Neural cell (in vitro differentiated cells): ENCODE measurements at regions not wholly inside any gene's neighbourhood (a gene's known extent, or its start where the extent isn't known, plus 50 kb on each side); places are given as distances from the start of the nearest gene placed in this dataset.

Source experiments
- H2AFZ ChIP-seq: fragments of 200-600, 300-800 bp; sonication (generic), shearing (Covaris generic); 2 replicates; pipeline ENCODE4 v1.6.0; 2014; ENCODE audit warnings: low read depth, mild to moderate bottlenecking, antibody characterized with exemption, low read length, moderate library complexity
- H3F3A ChIP-seq: fragments of 200-600 bp; shearing (Covaris generic); 2 replicates; pipeline ENCODE4 v1.6.1; 2016; ENCODE audit warnings: mild to moderate bottlenecking, moderate library complexity, mixed read lengths, antibody characterized with exemption, low read length; ENCODE audit not compliant: insufficient read depth, poor library complexity, severe bottlenecking
- H3K27ac ChIP-seq: fragments of 200-600, 300-800 bp; sonication (generic), shearing (Covaris generic); 2 replicates; pipeline ENCODE4 v1.5.1; 2014; ENCODE audit warnings: mild to moderate bottlenecking, low read length, moderate library complexity
- H3K27me3 ChIP-seq: fragments of 300-800, 200-600 bp; sonication (generic), shearing (Covaris generic); 2 replicates; pipeline ENCODE4 v1.6.0; 2014; ENCODE audit warnings: mild to moderate bottlenecking, low read depth, low read length, moderate library complexity; ENCODE audit not compliant: insufficient read depth
- H3K36me3 ChIP-seq: fragments of 300-800, 200-600 bp; sonication (generic), shearing (Covaris generic); 2 replicates; pipeline ENCODE4 v1.5.1; 2014; ENCODE audit warnings: mild to moderate bottlenecking, antibody characterized with exemption, low read length, moderate library complexity; ENCODE audit not compliant: insufficient read depth
- H3K4me2 ChIP-seq: fragments of 300-800, 200-600 bp; sonication (generic), shearing (Covaris generic); 2 replicates; pipeline ENCODE4 v1.6.0; 2014; ENCODE audit warnings: mild to moderate bottlenecking, low read length
- H3K4me3 ChIP-seq: fragments of 300-800, 200-600 bp; sonication (generic), shearing (Covaris generic); 2 replicates; pipeline ENCODE4 v1.5.1; 2014; ENCODE audit warnings: mild to moderate bottlenecking, low read length, moderate library complexity
- H3K79me2 ChIP-seq: fragments of 200-600 bp; shearing (Covaris generic); replicated peaks from 2 replicates; pipeline ENCODE4 v1.6.0; 2014; ENCODE audit warnings: mild to moderate bottlenecking, low read length, moderate library complexity; ENCODE audit not compliant: insufficient read depth
- H3K9ac ChIP-seq: fragments of 300-800, 200-600 bp; sonication (generic), shearing (Covaris generic); 2 replicates; pipeline ENCODE4 v1.6.1; 2016; ENCODE audit warnings: mild to moderate bottlenecking, low read length, mixed read lengths
- H3K9me2 ChIP-seq: fragments of 200-600 bp; shearing (Covaris generic); 2 replicates; pipeline ENCODE4 v1.6.1; 2016; ENCODE audit warnings: mild to moderate bottlenecking, low read length, mixed read lengths; ENCODE audit not compliant: insufficient read depth
- H3K9me3 ChIP-seq: fragments of 200-600, 300-800 bp; sonication (generic), shearing (Covaris generic); 2 replicates; pipeline ENCODE4 v1.6.1; 2016; ENCODE audit warnings: mild to moderate bottlenecking, mixed run types, low read length, moderate library complexity, mixed read lengths
- H4K20me1 ChIP-seq: fragments of 200-600 bp; shearing (Covaris generic); 2 replicates; pipeline ENCODE4 v1.6.1; 2016; ENCODE audit warnings: mild to moderate bottlenecking, mixed run types; ENCODE audit not compliant: insufficient read depth
- EP300 ChIP-seq: fragments of 450-650 bp; conservative IDR thresholded peaks from 2 replicates; pipeline ENCODE4 v1.6.1; 2014; ENCODE audit warnings: antibody characterized with exemption, mild to moderate bottlenecking, moderate library complexity; ENCODE audit not compliant: poor library complexity, severe bottlenecking
- EZH2 ChIP-seq: fragments of 200-600, 300-800 bp; shearing (Covaris generic), sonication (generic); IDR thresholded peaks from 2 replicates; pipeline ENCODE4 v1.6.1; 2014; ENCODE audit warnings: antibody characterized with exemption, low read length, borderline replicate concordance, mild to moderate bottlenecking; ENCODE audit not compliant: insufficient read depth, poor library complexity, severe bottlenecking
- MXI1 ChIP-seq: fragments of 450-650 bp; conservative IDR thresholded peaks from 2 replicates; pipeline ENCODE4 v1.6.1; 2014; ENCODE audit warnings: antibody characterized with exemption, mild to moderate bottlenecking; ENCODE audit not compliant: poor library complexity, severe bottlenecking
- POLR2AphosphoS5 ChIP-seq: IDR thresholded peaks from 2 replicates; pipeline ENCODE4 v1.6.1; 2012
- RAD21 ChIP-seq: fragments of 450-650 bp; conservative IDR thresholded peaks from 2 replicates; pipeline ENCODE4 v1.6.1; 2014; ENCODE audit warnings: antibody characterized with exemption, mild to moderate bottlenecking, moderate library complexity
- SMC3 ChIP-seq: fragments of 450-650 bp; conservative IDR thresholded peaks from 2 replicates; pipeline ENCODE4 v1.6.1; 2014; ENCODE audit warnings: antibody characterized with exemption, mild to moderate bottlenecking, moderate library complexity; ENCODE audit not compliant: poor library complexity
- TAF1 ChIP-seq: IDR thresholded peaks from 2 replicates; pipeline ENCODE4 v1.6.1; 2012; ENCODE audit warnings: low read depth
- TF ChIP-seq, protein P1 (sequence below): IDR thresholded peaks from 2 replicates; pipeline ENCODE4 v1.6.1; 2012; ENCODE audit warnings: borderline replicate concordance
- TF ChIP-seq, protein P2 (sequence below): fragments of 450-650 bp; IDR thresholded peaks from 2 replicates; pipeline ENCODE4 v1.5.1; 2014; ENCODE audit warnings: antibody characterized with exemption, mild to moderate bottlenecking, moderate library complexity; ENCODE audit not compliant: poor library complexity, severe bottlenecking

DNA sequence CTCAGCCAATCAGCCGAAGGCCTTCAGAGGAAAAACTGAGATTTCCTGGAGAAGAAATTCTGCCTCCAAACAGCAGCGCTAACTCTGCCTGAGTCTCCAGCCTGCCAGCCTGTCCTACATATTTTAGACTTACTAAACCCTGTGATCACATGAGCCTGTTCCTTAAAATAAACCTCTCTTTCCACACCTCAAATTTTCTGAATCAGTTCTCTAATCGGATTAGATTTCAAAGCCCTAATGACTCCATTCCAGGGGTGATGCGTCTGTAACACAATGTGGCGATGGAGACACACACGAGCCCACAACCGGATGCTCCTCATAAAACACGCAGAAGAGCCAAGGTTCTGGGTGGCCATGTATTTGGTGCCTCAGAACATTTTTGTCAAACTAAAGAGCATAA lies 1371.2 kb downstream of the BRD1 start:
- TF ChIP-seq, protein P1, sequence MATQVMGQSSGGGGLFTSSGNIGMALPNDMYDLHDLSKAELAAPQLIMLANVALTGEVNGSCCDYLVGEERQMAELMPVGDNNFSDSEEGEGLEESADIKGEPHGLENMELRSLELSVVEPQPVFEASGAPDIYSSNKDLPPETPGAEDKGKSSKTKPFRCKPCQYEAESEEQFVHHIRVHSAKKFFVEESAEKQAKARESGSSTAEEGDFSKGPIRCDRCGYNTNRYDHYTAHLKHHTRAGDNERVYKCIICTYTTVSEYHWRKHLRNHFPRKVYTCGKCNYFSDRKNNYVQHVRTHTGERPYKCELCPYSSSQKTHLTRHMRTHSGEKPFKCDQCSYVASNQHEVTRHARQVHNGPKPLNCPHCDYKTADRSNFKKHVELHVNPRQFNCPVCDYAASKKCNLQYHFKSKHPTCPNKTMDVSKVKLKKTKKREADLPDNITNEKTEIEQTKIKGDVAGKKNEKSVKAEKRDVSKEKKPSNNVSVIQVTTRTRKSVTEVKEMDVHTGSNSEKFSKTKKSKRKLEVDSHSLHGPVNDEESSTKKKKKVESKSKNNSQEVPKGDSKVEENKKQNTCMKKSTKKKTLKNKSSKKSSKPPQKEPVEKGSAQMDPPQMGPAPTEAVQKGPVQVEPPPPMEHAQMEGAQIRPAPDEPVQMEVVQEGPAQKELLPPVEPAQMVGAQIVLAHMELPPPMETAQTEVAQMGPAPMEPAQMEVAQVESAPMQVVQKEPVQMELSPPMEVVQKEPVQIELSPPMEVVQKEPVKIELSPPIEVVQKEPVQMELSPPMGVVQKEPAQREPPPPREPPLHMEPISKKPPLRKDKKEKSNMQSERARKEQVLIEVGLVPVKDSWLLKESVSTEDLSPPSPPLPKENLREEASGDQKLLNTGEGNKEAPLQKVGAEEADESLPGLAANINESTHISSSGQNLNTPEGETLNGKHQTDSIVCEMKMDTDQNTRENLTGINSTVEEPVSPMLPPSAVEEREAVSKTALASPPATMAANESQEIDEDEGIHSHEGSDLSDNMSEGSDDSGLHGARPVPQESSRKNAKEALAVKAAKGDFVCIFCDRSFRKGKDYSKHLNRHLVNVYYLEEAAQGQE: no peak
- TF ChIP-seq EZH2 (no peak), SMC3 (no peak), RAD21 (no peak), EP300 (no peak), TAF1 (no peak), POLR2AphosphoS5 (no peak), MXI1 (no peak)
- TF ChIP-seq, protein P2, sequence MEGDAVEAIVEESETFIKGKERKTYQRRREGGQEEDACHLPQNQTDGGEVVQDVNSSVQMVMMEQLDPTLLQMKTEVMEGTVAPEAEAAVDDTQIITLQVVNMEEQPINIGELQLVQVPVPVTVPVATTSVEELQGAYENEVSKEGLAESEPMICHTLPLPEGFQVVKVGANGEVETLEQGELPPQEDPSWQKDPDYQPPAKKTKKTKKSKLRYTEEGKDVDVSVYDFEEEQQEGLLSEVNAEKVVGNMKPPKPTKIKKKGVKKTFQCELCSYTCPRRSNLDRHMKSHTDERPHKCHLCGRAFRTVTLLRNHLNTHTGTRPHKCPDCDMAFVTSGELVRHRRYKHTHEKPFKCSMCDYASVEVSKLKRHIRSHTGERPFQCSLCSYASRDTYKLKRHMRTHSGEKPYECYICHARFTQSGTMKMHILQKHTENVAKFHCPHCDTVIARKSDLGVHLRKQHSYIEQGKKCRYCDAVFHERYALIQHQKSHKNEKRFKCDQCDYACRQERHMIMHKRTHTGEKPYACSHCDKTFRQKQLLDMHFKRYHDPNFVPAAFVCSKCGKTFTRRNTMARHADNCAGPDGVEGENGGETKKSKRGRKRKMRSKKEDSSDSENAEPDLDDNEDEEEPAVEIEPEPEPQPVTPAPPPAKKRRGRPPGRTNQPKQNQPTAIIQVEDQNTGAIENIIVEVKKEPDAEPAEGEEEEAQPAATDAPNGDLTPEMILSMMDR: no peak
- Histone ChIP-seq H3K9me2 (no peaks in the 10 kb centered on the region), H3F3A (no peaks in the 10 kb centered on the region), H3K9ac (no peak overlapping the region), H3K27ac (no peak overlapping the region), H3K9me3 (no peaks in the 10 kb centered on the region), H3K36me3 (no peaks in the 10 kb centered on the region), H3K4me3 (no peak overlapping the region), H3K4me2 (no peak overlapping the region), H4K20me1 (no peaks in the 10 kb centered on the region), H3K27me3 (no peaks in the 10 kb centered on the region), H3K79me2 (no peaks in the 10 kb centered on the region), H2AFZ (no peak overlapping the region)

DNA sequence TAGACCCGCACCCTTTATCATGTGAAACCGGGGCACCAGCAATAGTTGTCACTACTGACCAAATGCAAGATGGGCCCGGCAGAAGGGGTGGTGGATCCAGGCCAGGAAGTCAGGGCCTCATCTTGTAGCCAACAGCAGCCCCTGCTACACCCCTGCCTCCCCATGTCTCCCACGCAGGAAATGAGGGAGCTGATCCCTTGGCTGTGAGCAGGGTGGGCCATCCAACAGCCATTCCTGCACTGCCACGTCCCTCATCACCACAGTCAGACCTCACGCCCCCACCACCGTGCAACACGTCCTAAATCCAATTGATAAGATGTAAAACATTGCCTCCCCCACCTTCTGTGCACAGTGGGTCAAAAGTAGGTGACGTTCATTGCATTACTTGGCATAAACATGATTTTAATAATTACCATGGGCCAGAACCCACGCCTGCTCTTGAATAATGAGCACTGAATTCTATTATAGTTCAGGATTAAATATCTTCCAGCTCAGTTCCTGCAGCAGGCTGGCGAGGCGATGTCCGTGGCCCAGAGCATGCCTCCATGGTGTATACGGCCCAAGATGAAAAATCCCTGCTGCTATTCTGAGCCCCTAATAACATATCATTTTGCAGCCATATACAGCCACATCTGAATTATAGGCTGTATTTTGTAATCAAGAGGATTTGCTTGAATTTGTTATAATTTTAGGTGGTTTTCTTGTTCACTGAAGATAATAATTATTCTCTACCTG lies 1373.8 kb downstream of the BRD1 start:
- H3K4me2 ChIP-seq: no peak overlapping the region
- H3K36me3 ChIP-seq: no peaks in the 10 kb centered on the region
- TF ChIP-seq, protein P2: no peak
- TF ChIP-seq, protein P1: no peak
- TF ChIP-seq EP300 (no peak), SMC3 (no peak), EZH2 (no peak)
- no peak overlapping the region for H3K27ac ChIP-seq
- H3K9ac ChIP-seq: no peak overlapping the region
- H3K9me2 ChIP-seq: no peaks in the 10 kb centered on the region
- H3K27me3 ChIP-seq: no peaks in the 10 kb centered on the region
- no peaks in the 10 kb centered on the region for H3F3A ChIP-seq
- H3K79me2 ChIP-seq: no peaks in the 10 kb centered on the region
- no peak overlapping the region for H3K4me3 ChIP-seq
- no peaks in the 10 kb centered on the region for H3K9me3 ChIP-seq
- H2AFZ ChIP-seq: no peak overlapping the region
- H4K20me1 ChIP-seq: no peaks in the 10 kb centered on the region
